ENCODE measurements at regions not wholly inside any gene's neighbourhood (a gene's known extent, or its start where the extent isn't known, plus 50 kb on each side); places are given as distances from the start of the nearest gene placed in this dataset. TPM values are rescaled to one million over a fixed set of nuclear protein-coding genes. Genes with fewer than 3 reads are reported as not detected.

DNA sequence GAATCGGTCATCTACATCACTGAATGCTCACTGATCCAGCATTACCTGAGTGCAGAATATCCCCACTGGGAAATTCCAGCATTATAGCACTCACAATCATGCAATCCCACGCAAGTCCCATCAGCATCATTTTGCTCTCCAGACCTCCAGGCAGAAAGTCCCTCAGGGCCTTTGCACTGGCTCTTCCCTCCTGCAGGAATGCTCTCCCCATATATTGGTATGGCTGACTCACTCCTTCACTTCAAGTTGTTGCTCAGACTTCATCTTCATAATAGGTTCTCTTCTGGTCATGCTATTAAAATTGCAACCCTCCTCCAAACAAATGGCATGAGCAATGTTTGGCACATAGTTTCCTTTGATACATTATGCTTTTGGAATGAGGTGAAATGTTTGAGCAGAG, 64.7 kb upstream of the CELF4 start:
- ChIA-PET POLR2A (no interaction called here), CTCF (no interaction called here)

DNA sequence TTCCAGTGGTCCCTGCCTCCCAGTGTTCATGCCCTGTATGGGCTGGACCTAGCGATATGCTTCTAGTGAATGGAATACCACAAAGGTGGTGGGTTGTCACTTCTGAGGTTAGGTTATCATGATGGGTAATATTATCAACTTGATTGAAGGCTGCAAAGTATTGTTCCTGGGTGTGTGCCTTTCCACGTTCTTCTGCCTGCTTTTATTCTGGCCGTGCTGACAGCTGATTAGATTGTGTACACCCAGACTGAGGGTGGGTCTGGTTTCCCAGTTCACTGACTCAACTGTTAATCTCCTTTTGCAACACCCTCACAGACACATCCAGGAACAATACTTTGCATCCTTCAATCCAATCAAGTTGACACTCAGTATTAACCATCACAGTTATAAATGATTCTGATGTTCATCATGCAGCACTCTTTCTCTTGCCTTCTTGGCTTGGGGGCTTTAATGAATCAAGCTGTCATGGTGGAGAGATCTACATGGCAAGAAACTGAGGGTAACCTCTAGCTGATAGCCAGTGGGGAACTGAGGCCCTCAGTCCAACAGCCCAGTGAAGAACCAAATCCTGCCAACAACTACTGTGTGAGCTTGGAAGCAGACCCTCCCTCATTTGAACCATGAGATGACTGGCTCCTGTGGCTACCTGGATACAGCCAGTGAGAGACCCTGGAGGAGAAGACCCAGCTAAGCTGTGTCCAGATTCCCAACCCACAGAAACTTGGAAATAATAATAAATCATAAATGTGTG, 63.0 kb upstream of the CELF4 start:
- Mint-ChIP-seq H3K36me3 (ENCODE audit: low read depth) (no peaks in the 10 kb centered on the region), H3K27me3 (ENCODE audit: low read depth) (no peaks in the 10 kb centered on the region), H3K27ac (no peak overlapping the region), H3K9me3 (ENCODE audit: insufficient read depth) (no peaks in the 10 kb centered on the region), H3K4me1 (ENCODE audit: low read depth) (no peaks in the 10 kb centered on the region), H3K4me3 (no peak overlapping the region)
- ChIA-PET CTCF (no interaction called here), POLR2A (no interaction called here)
- no peak for DNase-seq
- ATAC-seq, result no peak

More for the DNA sequence above, 64.7 kb upstream of the CELF4 start:
- Mint-ChIP-seq H3K4me3 (no peak overlapping the region), H3K9me3 (ENCODE audit: insufficient read depth) (no peaks in the 10 kb centered on the region), H3K27me3 (ENCODE audit: low read depth) (no peaks in the 10 kb centered on the region), H3K36me3 (ENCODE audit: low read depth) (no peaks in the 10 kb centered on the region), H3K27ac (no peak overlapping the region), H3K4me1 (ENCODE audit: low read depth) (no peaks in the 10 kb centered on the region)
- no peak for DNase-seq
- no peak for ATAC-seq

DNA sequence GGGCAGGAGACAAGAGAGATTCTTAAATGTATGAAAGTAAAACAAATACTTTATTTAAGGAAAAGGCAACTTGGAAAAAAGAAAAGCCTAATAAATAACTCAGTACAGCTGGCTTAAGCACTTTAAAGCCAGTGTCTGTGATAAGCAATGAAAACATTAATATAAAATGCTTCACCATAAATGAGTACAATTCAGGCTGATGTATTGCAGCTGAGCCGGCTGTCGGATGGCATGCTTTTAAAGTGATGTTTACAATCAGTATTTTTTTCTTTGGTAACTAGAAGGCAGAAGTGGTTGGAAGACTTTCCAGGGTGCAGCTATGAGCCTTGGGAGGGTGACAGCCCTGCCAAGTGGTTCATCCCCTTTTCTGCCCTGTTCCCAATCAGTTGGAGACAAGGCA, 58.7 kb upstream of the CELF4 start:
- H3K27me3 Mint-ChIP-seq (ENCODE audit: low read depth), result no peaks in the 10 kb centered on the region
- no peak overlapping the region for H3K27ac Mint-ChIP-seq
- H3K4me3 Mint-ChIP-seq, result no peak overlapping the region
- H3K4me1 Mint-ChIP-seq (ENCODE audit: low read depth), result no peaks in the 10 kb centered on the region
- ATAC-seq (no peak), DNase-seq (no peak)
- no peaks in the 10 kb centered on the region for H3K36me3 Mint-ChIP-seq (ENCODE audit: low read depth)
- POLR2A ChIA-PET, result no interaction called here
- H3K9me3 Mint-ChIP-seq (ENCODE audit: insufficient read depth), result no peaks in the 10 kb centered on the region
- CTCF ChIA-PET, result no interaction called here

DNA sequence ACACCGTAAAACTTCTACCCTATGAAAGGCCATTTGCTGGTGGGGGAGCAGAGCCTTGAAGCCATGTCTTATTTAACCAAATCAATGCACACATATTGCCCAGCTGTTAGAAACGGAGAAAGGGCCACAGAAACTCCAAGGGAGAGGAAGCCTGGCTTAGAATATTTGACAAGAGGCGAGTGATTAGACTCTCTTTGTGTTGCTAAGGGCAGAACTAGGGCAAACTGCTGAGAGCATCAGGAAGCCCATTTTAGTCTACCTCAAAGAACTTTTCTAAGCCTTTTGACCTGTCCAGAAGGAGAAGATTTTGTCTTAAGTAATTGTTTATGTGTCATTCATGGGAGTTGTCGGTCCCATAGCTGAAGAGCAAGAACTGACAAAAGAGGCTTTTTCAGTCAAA, 54.4 kb upstream of the CELF4 start:
- no peaks in the 10 kb centered on the region for H3K9me3 Mint-ChIP-seq (ENCODE audit: insufficient read depth)
- DNase-seq, result no peak
- no peak overlapping the region for H3K27ac Mint-ChIP-seq

DNA sequence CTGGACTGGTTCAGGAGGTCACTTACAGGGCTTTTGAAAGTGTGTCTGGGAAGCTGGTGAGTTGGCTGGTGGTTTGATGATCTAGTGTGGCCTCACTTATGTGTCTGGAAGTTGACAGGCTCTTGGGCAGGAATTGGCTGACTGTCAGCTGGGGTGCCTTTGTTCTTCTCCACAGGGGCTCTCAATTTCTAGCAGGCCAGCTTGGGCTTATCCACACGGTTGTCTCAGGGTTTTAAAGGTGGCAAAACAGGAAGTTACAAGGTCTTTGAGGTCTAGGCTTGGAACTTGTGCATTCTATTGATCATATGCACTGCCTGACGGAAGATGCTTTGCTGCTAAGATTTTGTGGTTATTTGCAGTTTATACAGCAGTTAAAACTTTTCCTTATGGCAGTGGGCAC, 52.0 kb upstream of the CELF4 start:
- ChIA-PET CTCF (no interaction called here), POLR2A (no interaction called here)
- Mint-ChIP-seq H3K9me3 (ENCODE audit: insufficient read depth) (no peaks in the 10 kb centered on the region), H3K27me3 (ENCODE audit: low read depth) (no peaks in the 10 kb centered on the region), H3K4me3 (no peak overlapping the region), H3K4me1 (ENCODE audit: low read depth) (no peaks in the 10 kb centered on the region), H3K36me3 (ENCODE audit: low read depth) (no peaks in the 10 kb centered on the region), H3K27ac (no peak overlapping the region)
- DNase-seq (no peak), ATAC-seq (no peak)

More for the DNA sequence above, 54.4 kb upstream of the CELF4 start:
- no peak for ATAC-seq
- no peaks in the 10 kb centered on the region for H3K4me1 Mint-ChIP-seq (ENCODE audit: low read depth)
- H3K36me3 Mint-ChIP-seq (ENCODE audit: low read depth), result no peaks in the 10 kb centered on the region
- CTCF ChIA-PET, result no interaction called here
- POLR2A ChIA-PET, result no interaction called here
- no peaks in the 10 kb centered on the region for H3K27me3 Mint-ChIP-seq (ENCODE audit: low read depth)
- no peak overlapping the region for H3K4me3 Mint-ChIP-seq

Small RNAs in the stretch of these regions (microRNA-seq; reads per million reads assigned to microRNA genes)
- not detected for gene MIR4318
- gene MIR5583-1, result not detected
- gene MIR5583-2, result not detected
- not detected for gene MIR924
